ENCODE measurements at regions not wholly inside any gene's neighbourhood (a gene's known extent, or its start where the extent isn't known, plus 50 kb on each side); places are given as distances from the start of the nearest gene placed in this dataset.

DNA sequence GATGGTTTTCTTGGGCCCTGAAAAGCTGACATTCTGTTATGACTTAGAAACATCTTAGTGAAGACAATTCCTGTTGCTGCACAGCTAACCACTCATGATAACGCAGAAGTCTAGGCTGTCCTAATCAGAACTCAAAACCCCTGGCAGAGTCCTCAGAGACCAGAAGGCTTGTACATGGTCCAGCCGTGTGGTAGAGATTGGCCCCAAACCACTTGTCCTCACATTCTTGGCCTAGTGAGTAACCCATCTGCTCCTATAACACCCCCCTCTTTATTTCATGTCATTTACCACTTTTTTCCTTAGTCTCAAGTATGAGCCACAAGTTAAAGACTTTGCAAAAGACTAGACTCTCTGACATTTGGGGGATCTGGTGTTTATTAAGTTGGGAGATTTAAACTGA, 116.5 kb upstream of the ADAMTS18 start:
- DNase-seq (ENCODE audit: insufficient read length, low spot score, missing footprints) = no peak
- no peaks in the 10 kb centered on the region for H3K79me2 ChIP-seq (ENCODE audit: insufficient read depth, low read length)
- H3K27ac ChIP-seq (ENCODE audit: low read depth, low read length) = no peak overlapping the region
- no peaks in the 10 kb centered on the region for H4K20me1 ChIP-seq (ENCODE audit: insufficient read depth, low read length)
- H3K27me3 ChIP-seq (ENCODE audit: insufficient read depth, low read length) = no peaks in the 10 kb centered on the region
- H3K4me3 ChIP-seq (ENCODE audit: insufficient read depth, low read length) = no peak overlapping the region
- no peaks in the 10 kb centered on the region for H3K36me3 ChIP-seq (ENCODE audit: insufficient read depth, low read length)
- no peaks in the 10 kb centered on the region for H3K9me3 ChIP-seq (ENCODE audit: low read depth, low read length)
- H3K4me2 ChIP-seq (ENCODE audit: insufficient read depth, low read length) = no peak overlapping the region
- TF ChIP-seq, protein P1, sequence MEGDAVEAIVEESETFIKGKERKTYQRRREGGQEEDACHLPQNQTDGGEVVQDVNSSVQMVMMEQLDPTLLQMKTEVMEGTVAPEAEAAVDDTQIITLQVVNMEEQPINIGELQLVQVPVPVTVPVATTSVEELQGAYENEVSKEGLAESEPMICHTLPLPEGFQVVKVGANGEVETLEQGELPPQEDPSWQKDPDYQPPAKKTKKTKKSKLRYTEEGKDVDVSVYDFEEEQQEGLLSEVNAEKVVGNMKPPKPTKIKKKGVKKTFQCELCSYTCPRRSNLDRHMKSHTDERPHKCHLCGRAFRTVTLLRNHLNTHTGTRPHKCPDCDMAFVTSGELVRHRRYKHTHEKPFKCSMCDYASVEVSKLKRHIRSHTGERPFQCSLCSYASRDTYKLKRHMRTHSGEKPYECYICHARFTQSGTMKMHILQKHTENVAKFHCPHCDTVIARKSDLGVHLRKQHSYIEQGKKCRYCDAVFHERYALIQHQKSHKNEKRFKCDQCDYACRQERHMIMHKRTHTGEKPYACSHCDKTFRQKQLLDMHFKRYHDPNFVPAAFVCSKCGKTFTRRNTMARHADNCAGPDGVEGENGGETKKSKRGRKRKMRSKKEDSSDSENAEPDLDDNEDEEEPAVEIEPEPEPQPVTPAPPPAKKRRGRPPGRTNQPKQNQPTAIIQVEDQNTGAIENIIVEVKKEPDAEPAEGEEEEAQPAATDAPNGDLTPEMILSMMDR (IDR thresholded peaks at IDR 0.05; ENCODE audit: extremely low read depth, low read depth, low read length) = no peak
- H3K4me1 ChIP-seq (ENCODE audit: insufficient read depth, low read length) = peaks cover 5% of the 10 kb centered on the region
- no peak overlapping the region for H2AFZ ChIP-seq (ENCODE audit: low read length)

DNA sequence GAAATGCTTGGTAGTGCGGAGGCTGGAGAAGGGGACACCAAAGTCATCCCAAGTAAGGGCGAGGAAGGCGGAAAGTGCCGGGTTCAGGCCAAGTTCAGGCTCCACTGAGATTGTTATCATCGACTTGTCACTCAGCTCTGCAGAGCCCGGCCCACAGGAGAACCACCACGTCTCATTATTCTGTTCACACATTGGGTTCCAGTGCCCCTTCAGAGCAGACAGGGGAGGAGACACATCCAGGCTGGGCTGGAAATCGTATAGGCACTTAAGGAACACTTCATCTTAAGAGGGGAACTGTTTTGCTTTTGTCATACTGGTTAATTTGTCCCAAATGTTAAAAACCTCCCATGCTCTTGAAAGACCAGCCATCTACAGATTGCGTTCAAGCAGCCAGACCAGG, 118.3 kb upstream of the ADAMTS18 start:
- no peak overlapping the region for H3K27ac ChIP-seq (ENCODE audit: low read depth, low read length)
- no peak overlapping the region for H2AFZ ChIP-seq (ENCODE audit: low read length)
- DNase-seq (ENCODE audit: insufficient read length, low spot score, missing footprints) = no peak
- no peak overlapping the region for H3K4me3 ChIP-seq (ENCODE audit: insufficient read depth, low read length)
- H4K20me1 ChIP-seq (ENCODE audit: insufficient read depth, low read length) = no peaks in the 10 kb centered on the region
- no peak overlapping the region for H3K4me2 ChIP-seq (ENCODE audit: insufficient read depth, low read length)
- H3K79me2 ChIP-seq (ENCODE audit: insufficient read depth, low read length) = no peaks in the 10 kb centered on the region
- peaks cover 5% of the 10 kb centered on the region for H3K4me1 ChIP-seq (ENCODE audit: insufficient read depth, low read length)
- H3K9me3 ChIP-seq (ENCODE audit: low read depth, low read length) = no peaks in the 10 kb centered on the region
- H3K36me3 ChIP-seq (ENCODE audit: insufficient read depth, low read length) = no peaks in the 10 kb centered on the region
- H3K27me3 ChIP-seq (ENCODE audit: insufficient read depth, low read length) = no peaks in the 10 kb centered on the region
- TF ChIP-seq, protein P1 (IDR thresholded peaks at IDR 0.05; ENCODE audit: extremely low read depth, low read depth, low read length) = no peak

DNA sequence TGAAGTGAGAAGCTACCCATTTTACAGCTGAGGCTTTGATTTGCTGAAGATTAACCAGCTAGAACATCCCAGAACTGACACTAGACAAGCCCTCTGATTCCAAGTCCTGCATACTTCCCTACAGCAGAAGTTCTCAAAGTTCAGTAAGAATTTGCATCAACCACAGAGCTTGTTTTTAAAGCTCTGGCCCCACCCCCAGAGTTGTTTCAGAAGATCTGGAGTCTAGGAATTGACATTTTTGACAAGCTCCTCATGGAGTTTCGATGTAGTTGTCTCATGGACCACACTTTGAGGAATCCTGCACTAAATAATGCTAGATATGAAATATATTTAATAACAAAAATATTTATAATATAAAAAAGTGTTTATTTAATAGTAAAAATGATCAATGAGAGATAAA, 120.3 kb upstream of the ADAMTS18 start:
- no peak overlapping the region for H3K4me2 ChIP-seq (ENCODE audit: insufficient read depth, low read length)
- H4K20me1 ChIP-seq (ENCODE audit: insufficient read depth, low read length) = no peaks in the 10 kb centered on the region
- no peaks in the 10 kb centered on the region for H3K27me3 ChIP-seq (ENCODE audit: insufficient read depth, low read length)
- no peak overlapping the region for H2AFZ ChIP-seq (ENCODE audit: low read length)
- H3K36me3 ChIP-seq (ENCODE audit: insufficient read depth, low read length) = no peaks in the 10 kb centered on the region
- no peak overlapping the region for H3K27ac ChIP-seq (ENCODE audit: low read depth, low read length)
- H3K4me3 ChIP-seq (ENCODE audit: insufficient read depth, low read length) = no peak overlapping the region
- no peaks in the 10 kb centered on the region for H3K79me2 ChIP-seq (ENCODE audit: insufficient read depth, low read length)
- no peaks in the 10 kb centered on the region for H3K9me3 ChIP-seq (ENCODE audit: low read depth, low read length)
- DNase-seq (ENCODE audit: insufficient read length, low spot score, missing footprints) = no peak
- peaks cover 5% of the 10 kb centered on the region for H3K4me1 ChIP-seq (ENCODE audit: insufficient read depth, low read length)
- TF ChIP-seq, protein P1 (IDR thresholded peaks at IDR 0.05; ENCODE audit: extremely low read depth, low read depth, low read length) = no peak

DNA sequence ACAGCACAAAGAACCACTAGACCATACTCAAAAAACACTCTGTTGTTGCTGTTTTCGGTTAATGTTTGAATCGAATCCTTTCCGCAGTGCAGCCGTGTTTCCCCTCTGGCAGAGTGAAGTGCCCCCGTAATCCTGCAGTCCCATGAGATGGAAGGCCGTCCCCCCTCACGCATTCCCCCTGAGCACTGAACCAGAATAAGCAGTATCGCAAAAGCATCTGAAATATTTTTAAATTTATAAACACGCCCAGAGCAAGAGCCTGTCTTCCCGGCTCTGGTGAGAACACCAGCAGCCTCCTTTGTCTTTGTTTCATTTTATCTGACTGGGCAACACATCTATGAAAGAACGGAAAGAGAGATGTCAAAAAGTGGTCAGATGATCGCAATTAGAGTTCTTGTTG, 121.0 kb upstream of the ADAMTS18 start:
- H3K9me3 ChIP-seq (ENCODE audit: low read depth, low read length) = no peaks in the 10 kb centered on the region
- H4K20me1 ChIP-seq (ENCODE audit: insufficient read depth, low read length) = no peaks in the 10 kb centered on the region
- no peak overlapping the region for H3K27ac ChIP-seq (ENCODE audit: low read depth, low read length)
- peaks cover 5% of the 10 kb centered on the region for H3K4me1 ChIP-seq (ENCODE audit: insufficient read depth, low read length)
- no peaks in the 10 kb centered on the region for H3K79me2 ChIP-seq (ENCODE audit: insufficient read depth, low read length)
- TF ChIP-seq, protein P1 (IDR thresholded peaks at IDR 0.05; ENCODE audit: extremely low read depth, low read depth, low read length) = no peak
- H3K36me3 ChIP-seq (ENCODE audit: insufficient read depth, low read length) = no peaks in the 10 kb centered on the region
- DNase-seq (ENCODE audit: insufficient read length, low spot score, missing footprints) = peak; percentile 26
- H2AFZ ChIP-seq (ENCODE audit: low read length) = no peak overlapping the region
- no peak overlapping the region for H3K4me2 ChIP-seq (ENCODE audit: insufficient read depth, low read length)
- no peaks in the 10 kb centered on the region for H3K27me3 ChIP-seq (ENCODE audit: insufficient read depth, low read length)
- H3K4me3 ChIP-seq (ENCODE audit: insufficient read depth, low read length) = no peak overlapping the region
